A673 (cell line): ENCODE measurements at regions not wholly inside any gene's neighbourhood (a gene's known extent, or its start where the extent isn't known, plus 50 kb on each side); places are given as distances from the start of the nearest gene placed in this dataset.

Source experiments
- BruUV-seq: library from RNA; stranded (reverse); fragments of 400-500 nt; replicated peaks from 2 replicates; lab custom pipeline; 2021; lab: Mats Ljungman, UMichigan
- CTCF ChIA-PET: fragments of 300-600 bp; sonication (Branson Sonifier 250); formaldehyde crosslinking; loops from one replicate; lab custom pipeline; 2022; ENCODE audit warnings: antibody characterized with exemption; lab: Charles Lee
- POLR2A ChIA-PET: fragments of 300-600 bp; sonication (Branson Sonifier 250); formaldehyde crosslinking; loops from one replicate; lab custom pipeline; 2022; ENCODE audit warnings: antibody characterized with exemption; ENCODE audit not compliant: low non-redundant PET; lab: Charles Lee
- DNase-seq: peaks from one replicate; pipeline ENCODE4 v3.0.0-alpha.2; 2015; ENCODE audit warnings: low spot score
- H3K27ac ChIP-seq: fragments of 200-600 bp; sonication (generic); 2 replicates; pipeline ENCODE4 v1.5.1; 2016; ENCODE audit warnings: mixed run types, low read depth, mild to moderate bottlenecking, mixed read lengths, antibody characterized with exemption, low read length; ENCODE audit not compliant: poor library complexity, severe bottlenecking
- H3K27me3 ChIP-seq: fragments of 200-600 bp; sonication (generic); replicated peaks from 2 replicates; pipeline ENCODE4 v1.6.1; 2017; ENCODE audit warnings: mixed run types, low read depth, mild to moderate bottlenecking, mixed read lengths, antibody characterized with exemption, low read length; ENCODE audit not compliant: insufficient read depth, poor library complexity
- H3K36me3 ChIP-seq: fragments of 200-600 bp; sonication (generic); 2 replicates; pipeline ENCODE4 v1.6.1; 2016; ENCODE audit warnings: mixed run types, mild to moderate bottlenecking, mixed read lengths, antibody characterized with exemption, low read length; ENCODE audit not compliant: insufficient read depth, poor library complexity, severe bottlenecking
- H3K4me1 ChIP-seq: fragments of 200-600 bp; sonication (generic); 2 replicates; pipeline ENCODE4 v1.6.1; 2017; ENCODE audit warnings: mixed run types, mild to moderate bottlenecking, mixed read lengths, antibody characterized with exemption, low read length; ENCODE audit not compliant: insufficient read depth, poor library complexity, severe bottlenecking
- H3K4me3 ChIP-seq: fragments of 200-600 bp; sonication (generic); 2 replicates; pipeline ENCODE4 v1.5.1; 2016; ENCODE audit warnings: low read depth, mixed run types, mild to moderate bottlenecking, mixed read lengths, low read length; ENCODE audit not compliant: poor library complexity, severe bottlenecking
- H3K9me3 ChIP-seq: fragments of 200-600 bp; sonication (generic); 2 replicates; pipeline ENCODE4 v1.6.1; 2016; ENCODE audit warnings: mixed run types, low read depth, mild to moderate bottlenecking, mixed read lengths, antibody characterized with exemption, low read length; ENCODE audit not compliant: poor library complexity, severe bottlenecking
- EZH2 ChIP-seq: fragments of 200-600 bp; sonication (generic); IDR thresholded peaks from 2 replicates; pipeline ENCODE4 v1.6.1; 2017; ENCODE audit warnings: borderline replicate concordance, low read depth, mild to moderate bottlenecking, mixed read lengths, antibody characterized with exemption, low read length; ENCODE audit not compliant: poor library complexity, severe bottlenecking
- intact Hi-C: fragments of 100-400 bp; cut with micrococcal nuclease; formaldehyde crosslinking; loops from one replicate; pipeline ENCODE4 v1.10.0; 2022; ENCODE audit not compliant: unreplicated experiment
- TF ChIP-seq, protein P1 (sequence below): fragments of 300-800, 200-600 bp; sonication (generic); conservative IDR thresholded peaks from 2 replicates; pipeline ENCODE4 v1.5.1; 2017; ENCODE audit warnings: low read depth, mild to moderate bottlenecking, antibody characterized with exemption, low read length, moderate library complexity, mixed read lengths

DNA sequence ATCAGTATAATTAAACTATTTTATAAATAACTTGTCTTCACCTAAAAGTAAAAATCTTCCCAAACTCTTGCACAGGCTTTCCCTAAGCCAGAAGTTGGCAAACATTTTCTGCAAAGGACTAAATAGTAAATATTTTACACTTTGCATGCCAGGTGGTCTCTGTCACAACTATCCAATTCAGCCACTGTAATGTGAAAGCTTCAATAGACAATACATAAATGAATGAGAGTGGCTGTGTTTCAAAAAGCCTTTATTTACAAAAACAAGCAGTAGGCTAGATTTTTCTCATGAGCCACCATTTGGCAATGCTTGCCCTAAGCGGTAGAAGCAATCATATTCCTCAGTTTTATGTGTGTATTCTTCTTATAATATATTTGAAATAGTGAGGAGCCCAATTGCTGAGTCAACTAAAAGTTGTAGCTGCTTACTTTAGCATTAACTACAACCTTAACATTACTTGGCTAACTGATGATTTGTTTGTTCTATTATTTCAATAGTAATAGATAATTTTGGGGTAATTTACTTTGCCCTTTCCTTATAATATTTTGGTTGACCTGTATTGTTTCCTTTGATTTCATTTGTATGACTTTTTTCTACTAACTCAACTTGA is 236.0 kb upstream of the SYT1 start:
- TF ChIP-seq EZH2 = no peak
- TF ChIP-seq, protein P1, sequence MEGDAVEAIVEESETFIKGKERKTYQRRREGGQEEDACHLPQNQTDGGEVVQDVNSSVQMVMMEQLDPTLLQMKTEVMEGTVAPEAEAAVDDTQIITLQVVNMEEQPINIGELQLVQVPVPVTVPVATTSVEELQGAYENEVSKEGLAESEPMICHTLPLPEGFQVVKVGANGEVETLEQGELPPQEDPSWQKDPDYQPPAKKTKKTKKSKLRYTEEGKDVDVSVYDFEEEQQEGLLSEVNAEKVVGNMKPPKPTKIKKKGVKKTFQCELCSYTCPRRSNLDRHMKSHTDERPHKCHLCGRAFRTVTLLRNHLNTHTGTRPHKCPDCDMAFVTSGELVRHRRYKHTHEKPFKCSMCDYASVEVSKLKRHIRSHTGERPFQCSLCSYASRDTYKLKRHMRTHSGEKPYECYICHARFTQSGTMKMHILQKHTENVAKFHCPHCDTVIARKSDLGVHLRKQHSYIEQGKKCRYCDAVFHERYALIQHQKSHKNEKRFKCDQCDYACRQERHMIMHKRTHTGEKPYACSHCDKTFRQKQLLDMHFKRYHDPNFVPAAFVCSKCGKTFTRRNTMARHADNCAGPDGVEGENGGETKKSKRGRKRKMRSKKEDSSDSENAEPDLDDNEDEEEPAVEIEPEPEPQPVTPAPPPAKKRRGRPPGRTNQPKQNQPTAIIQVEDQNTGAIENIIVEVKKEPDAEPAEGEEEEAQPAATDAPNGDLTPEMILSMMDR = no peak
- Histone ChIP-seq H3K9me3 (peaks cover 16% of the 10 kb centered on the region), H3K36me3 (no peaks in the 10 kb centered on the region), H3K4me1 (peaks cover 6% of the 10 kb centered on the region), H3K4me3 (no peak overlapping the region), H3K27ac (no peak overlapping the region), H3K27me3 (no peaks in the 10 kb centered on the region)
- POLR2A ChIA-PET = no interaction called here
- CTCF ChIA-PET = no interaction called here
- no peak for DNase-seq
- no TSS peak for BruUV-seq
- intact Hi-C loops = no loop called here

DNA sequence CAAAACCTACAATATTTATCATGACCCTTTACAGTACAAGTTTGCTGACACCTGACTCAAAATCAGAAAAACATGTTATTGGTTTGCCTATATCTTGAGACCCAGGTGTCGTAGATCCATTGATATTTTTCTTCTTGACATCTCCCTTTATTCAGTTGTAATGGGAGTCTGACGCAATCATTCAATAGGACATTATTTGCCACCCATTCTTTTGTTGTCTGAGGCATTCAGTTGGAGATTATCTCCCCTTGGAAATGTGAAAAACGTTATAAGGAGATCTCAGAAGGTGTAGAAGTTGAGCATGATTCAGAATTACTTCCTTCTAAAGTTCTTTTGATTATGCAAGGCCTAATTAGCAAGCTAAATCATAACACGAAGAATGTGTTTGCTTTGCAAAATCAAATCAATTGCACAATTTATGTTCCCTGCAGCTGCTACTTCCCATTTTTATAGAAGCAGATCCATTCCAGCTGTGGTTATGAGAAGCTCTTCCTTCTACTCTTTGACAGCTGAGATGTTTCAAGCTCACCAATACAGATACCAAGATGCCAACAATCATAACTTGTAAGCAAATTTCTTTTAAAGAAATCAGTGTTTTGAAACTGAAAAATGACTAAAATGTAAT is 228.2 kb upstream of the SYT1 start:
- intact Hi-C loops = loop anchor here (5.0 to 10.0 kb wide), 2 partner anchors 101 to 228 kb away; partner anchors contain the start of gene SYT1
- POLR2A ChIA-PET = no interaction called here

DNA sequence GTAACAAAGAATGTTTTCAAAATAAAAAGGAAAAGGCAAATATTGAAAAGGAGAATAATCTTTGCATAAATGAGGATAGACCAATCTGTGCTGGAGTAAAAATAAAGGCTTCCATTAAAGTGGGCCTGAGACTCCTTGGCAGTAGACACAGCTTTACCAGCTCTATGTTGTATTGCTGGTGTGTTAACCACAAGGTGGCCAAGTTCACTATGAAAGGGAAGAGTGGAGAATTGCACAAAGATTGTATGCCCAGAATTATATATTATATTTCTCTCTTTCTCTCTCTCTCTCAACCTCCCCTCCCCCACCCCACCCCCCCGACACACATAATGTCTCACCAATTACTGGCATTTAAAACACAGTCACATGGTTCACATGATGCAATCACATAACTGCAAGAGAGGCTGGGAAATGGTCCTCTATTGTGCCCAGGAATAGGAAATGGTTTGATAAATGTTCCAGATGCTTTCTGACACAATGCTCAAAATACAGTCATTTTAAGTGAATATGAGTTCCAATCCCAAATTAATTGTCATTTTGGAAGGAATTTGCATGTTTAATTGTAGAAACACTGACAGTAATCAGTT is 222.6 kb upstream of the SYT1 start:
- BruUV-seq = no TSS peak
- Histone ChIP-seq H3K27me3 (no peaks in the 10 kb centered on the region), H3K4me1 (peaks cover 19% of the 10 kb centered on the region), H3K4me3 (no peak overlapping the region), H3K9me3 (no peaks in the 10 kb centered on the region), H3K36me3 (no peaks in the 10 kb centered on the region), H3K27ac (no peak overlapping the region)
- CTCF ChIA-PET = interaction anchor here (0.8 kb wide), 1 partner anchor 222 kb away, joined by 5 read pairs; the partner anchor contains the start of gene SYT1
- POLR2A ChIA-PET = no interaction called here
- intact Hi-C loops = no loop called here
- TF ChIP-seq, protein P1 = peak; percentile 49
- TF ChIP-seq EZH2 = no peak
- peak; percentile 57 for DNase-seq

More for the DNA sequence above, 228.2 kb upstream of the SYT1 start:
- DNase-seq = peak; percentile 83
- Histone ChIP-seq H3K4me3 (no peak overlapping the region), H3K4me1 (peaks cover 28% of the 10 kb centered on the region), H3K27ac (peak overlapping the region; percentile 49), H3K36me3 (no peaks in the 10 kb centered on the region), H3K27me3 (no peaks in the 10 kb centered on the region), H3K9me3 (peaks cover 2% of the 10 kb centered on the region)
- no TSS peak for BruUV-seq
- TF ChIP-seq EZH2 = no peak
- TF ChIP-seq, protein P1 = no peak
- CTCF ChIA-PET = no interaction called here
